B cell (primary cell): ENCODE measurements at regions not wholly inside any gene's neighbourhood (a gene's known extent, or its start where the extent isn't known, plus 50 kb on each side); places are given as distances from the start of the nearest gene placed in this dataset.

Experiments
- ATAC-seq: fragments of 200-7000 bp; cut with Tn5 transposase; one replicate; pipeline ENCODE4 v1.10.0; 2021; ENCODE audit warnings: low read depth, mild to moderate bottlenecking, moderate number of reproducible peaks, moderate library complexity
- CTCF ChIA-PET: fragments of 350-600 bp; sonication (Branson Sonifier 250); formaldehyde crosslinking; loops from one replicate; lab custom pipeline; 2021; ENCODE audit warnings: antibody characterized with exemption, inconsistent platforms; lab: Charles Lee
- POLR2A ChIA-PET: fragments of 350-600 bp; sonication (Branson Sonifier 250); formaldehyde crosslinking; loops from one replicate; lab custom pipeline; 2021; ENCODE audit warnings: antibody characterized with exemption; lab: Charles Lee
- DNase-seq: peaks from one replicate; pipeline ENCODE4 v3.0.0; 2013
- H2AFZ ChIP-seq: 2 replicates; pipeline ENCODE4 v1.6.1; 2012; ENCODE audit warnings: mild to moderate bottlenecking, low read depth, low read length; ENCODE audit not compliant: insufficient read depth, poor library complexity, severe bottlenecking
- H3K27ac ChIP-seq, 2 donors: 1 replicate in 1 of 2; 2 replicates in 1 of 2; pipeline ENCODE4 v1.5.1; 2012 to 2013; ENCODE audit warnings: low read length in 2 of 2, mild to moderate bottlenecking in 2 of 2, moderate library complexity in 1 of 2
- H3K27me3 ChIP-seq, 4 experiments: fragments of 200-600 bp in 1 of 4; sonication (generic) in 1 of 4; replicated peaks in 1 of 4; 1 replicate in 2 of 4; 2 replicates in 2 of 4; pipeline versions ENCODE4 v1.6.1 to v1.7.0; 2013 to 2016; ENCODE audit warnings: low read length in 3 of 4, mild to moderate bottlenecking in 2 of 4, mixed read lengths in 1 of 4, moderate library complexity in 1 of 4; ENCODE audit not compliant: insufficient read depth in 4 of 4, control insufficient read depth in 3 of 4; ENCODE audit errors: control extremely low read depth in 1 of 4
- H3K36me3 ChIP-seq, 2 experiments: replicated peaks in 1 of 2; 1 replicate in 1 of 2; 2 replicates in 1 of 2; pipeline versions ENCODE4 v1.6.1 to v1.7.1; 2013; ENCODE audit warnings: low read length in 1 of 2; ENCODE audit not compliant: insufficient read depth in 2 of 2, control insufficient read depth in 1 of 2; ENCODE audit errors: control extremely low read depth in 1 of 2, extremely low read depth in 1 of 2
- H3K4me1 ChIP-seq, 2 donors: fragments of 200-600 bp in 1 of 2; sonication (generic) in 1 of 2; 1 replicate in 1 of 2; 2 replicates in 1 of 2; pipeline versions ENCODE4 v1.5.1 to v1.6.1; 2013 to 2017; ENCODE audit warnings: low read length in 2 of 2; ENCODE audit not compliant: control insufficient read depth in 2 of 2, insufficient read depth in 2 of 2
- H3K4me2 ChIP-seq: replicated peaks from 2 replicates; pipeline ENCODE3; 2012; ENCODE audit warnings: mild to moderate bottlenecking, low read depth, low read length; ENCODE audit not compliant: poor library complexity, severe bottlenecking
- H3K4me3 ChIP-seq, 5 experiments: fragments of 200-600 bp in 1 of 5; sonication (generic) in 1 of 5; 1 replicate in 3 of 5; 2 replicates in 2 of 5; pipeline versions ENCODE4 v1.5.1 to v1.7.0; 2011 to 2016; ENCODE audit warnings: low read length in 4 of 5, mild to moderate bottlenecking in 4 of 5, low read depth in 2 of 5, control low read depth in 1 of 5, moderate library complexity in 1 of 5; ENCODE audit not compliant: insufficient read depth in 1 of 5; ENCODE audit errors: control extremely low read depth in 1 of 5, extremely low read depth in 1 of 5
- H3K79me2 ChIP-seq: fragments of 200-600 bp; sonication (generic); one replicate; pipeline ENCODE4 v1.6.0; 2016; ENCODE audit warnings: low read length; ENCODE audit not compliant: control insufficient read depth, insufficient read depth
- H3K9ac ChIP-seq: fragments of 200-600 bp; sonication (generic); 2 replicates; pipeline ENCODE4 v1.6.1; 2017; ENCODE audit warnings: mild to moderate bottlenecking, low read length, moderate library complexity
- H3K9me3 ChIP-seq, 3 donors: one replicate each; pipeline versions ENCODE4 v1.6.1 to v1.7.1; 2013; ENCODE audit warnings: low read length in 2 of 3; ENCODE audit not compliant: control insufficient read depth in 2 of 3, insufficient read depth in 1 of 3; ENCODE audit errors: control extremely low read depth in 1 of 3
- H4K20me1 ChIP-seq: 2 replicates; pipeline ENCODE4 v1.6.0; 2012; ENCODE audit warnings: mild to moderate bottlenecking, low read length; ENCODE audit not compliant: insufficient read depth, control insufficient read depth, poor library complexity, severe bottlenecking
- H3K27ac Mint-ChIP-seq: one replicate; pipeline ENCODE4 v1.8.0; 2021; ENCODE audit warnings: mixed read lengths
- H3K27me3 Mint-ChIP-seq: one replicate; pipeline ENCODE4 v1.8.0; 2021; ENCODE audit warnings: mixed read lengths
- H3K4me1 Mint-ChIP-seq: one replicate; pipeline ENCODE4 v1.8.0; 2021; ENCODE audit warnings: mixed read lengths
- H3K4me3 Mint-ChIP-seq: one replicate; pipeline ENCODE4 v1.8.0; 2021; ENCODE audit warnings: mixed read lengths
- H3K9me3 Mint-ChIP-seq: one replicate; pipeline ENCODE4 v1.8.0; 2022; ENCODE audit warnings: mixed read lengths; ENCODE audit not compliant: insufficient read depth
- CTCF ChIP-seq: fragments of 200-600 bp; IDR thresholded peaks from one replicate; pipeline ENCODE4 v1.8.0; 2022; ENCODE audit warnings: antibody characterized with exemption, mild to moderate bottlenecking
- EZH2 ChIP-seq: IDR thresholded peaks from 2 replicates; pipeline ENCODE4 v1.6.1; 2012; ENCODE audit warnings: borderline replicate concordance, low read depth, mild to moderate bottlenecking, moderate library complexity, low read length; ENCODE audit not compliant: insufficient read depth, poor library complexity, severe bottlenecking
- WGBS: methylation state at CpG from one replicate; pipeline ENCODE4 v1.1.5; 2013; ENCODE audit warnings: missing lambda C conversion rate; ENCODE audit not compliant: insufficient coverage; 5-methylcytosine and 5-hydroxymethylcytosine counted together
- intact Hi-C: fragments of 100-400 bp; cut with micrococcal nuclease; formaldehyde crosslinking; loops from one replicate; pipeline ENCODE4 v1.10.0; 2022

GRCh38 chr3:64806668-64807605 is 119.1 kb upstream of the ADAMTS9 start:
- Histone ChIP-seq H3K36me3 (no peaks in the 10 kb centered on the region), H2AFZ (no peak overlapping the region), H3K4me2 (no peak overlapping the region), H3K9me3 (no peaks in the 10 kb centered on the region), H3K27me3 (no peaks in the 10 kb centered on the region), H3K27ac (no peak overlapping the region), H4K20me1 (no peaks in the 10 kb centered on the region), H3K4me1 (no peaks in the 10 kb centered on the region), H3K4me3 (no peak overlapping the region), H3K79me2 (no peaks in the 10 kb centered on the region), H3K9ac (no peak overlapping the region)
- Mint-ChIP-seq H3K27ac (no peak overlapping the region), H3K4me3 (no peak overlapping the region), H3K9me3 (peaks cover 2% of the 10 kb centered on the region), H3K4me1 (no peaks in the 10 kb centered on the region), H3K27me3 (no peaks in the 10 kb centered on the region)
- intact Hi-C loops, result no loop called here
- CTCF ChIA-PET, result no interaction called here
- ATAC-seq, result no peak
- DNase-seq, result no peak
- no peak for TF ChIP-seq CTCF
- TF ChIP-seq EZH2, result no peak
- 93% methylated on average over 2 of the region's 6 CpGs for WGBS
- POLR2A ChIA-PET, result no interaction called here

GRCh38 chr3:64805978-64806377 is 118.2 kb upstream of the ADAMTS9 start:
- H3K9ac ChIP-seq, result no peak overlapping the region
- ChIA-PET POLR2A (no interaction called here), CTCF (no interaction called here)
- no peaks in the 10 kb centered on the region for H3K4me1 ChIP-seq
- WGBS, result 100% methylated on average over 1 of the region's 2 CpGs
- H2AFZ ChIP-seq, result no peak overlapping the region
- no peak overlapping the region for H3K4me3 ChIP-seq
- intact Hi-C loops, result no loop called here
- H3K36me3 ChIP-seq, result no peaks in the 10 kb centered on the region
- H3K79me2 ChIP-seq, result no peaks in the 10 kb centered on the region
- Mint-ChIP-seq H3K9me3 (peaks cover 2% of the 10 kb centered on the region), H3K27ac (no peak overlapping the region), H3K27me3 (no peaks in the 10 kb centered on the region), H3K4me3 (no peak overlapping the region), H3K4me1 (no peaks in the 10 kb centered on the region)
- H3K4me2 ChIP-seq, result no peak overlapping the region
- DNase-seq, result no peak
- no peaks in the 10 kb centered on the region for H3K9me3 ChIP-seq
- H3K27ac ChIP-seq, result no peak overlapping the region
- TF ChIP-seq CTCF (no peak), EZH2 (no peak)
- no peaks in the 10 kb centered on the region for H4K20me1 ChIP-seq
- no peak for ATAC-seq
- H3K27me3 ChIP-seq, result no peaks in the 10 kb centered on the region
